MM.1S (cell line): ENCODE measurements at regions not wholly inside any gene's neighbourhood (a gene's known extent, or its start where the extent isn't known, plus 50 kb on each side); places are given as distances from the start of the nearest gene placed in this dataset.

Source experiments
- DNase-seq: peaks from one replicate; pipeline ENCODE4 v3.0.0-alpha.2; 2015
- H2AFZ ChIP-seq: fragments of 300-600 bp; sonication (generic); 2 replicates; pipeline ENCODE4 v1.6.0; 2016; ENCODE audit warnings: antibody characterized with exemption, low read length
- H3F3A ChIP-seq: fragments of 300-600 bp; sonication (generic); 2 replicates; pipeline ENCODE4 v1.6.1; 2016; ENCODE audit warnings: mild to moderate bottlenecking, antibody characterized with exemption, low read length, moderate library complexity, mixed read lengths; ENCODE audit not compliant: insufficient read depth
- H3K27ac ChIP-seq: fragments of 300-600 bp; sonication (generic); 2 replicates; pipeline ENCODE4 v1.5.1; 2016; ENCODE audit warnings: mild to moderate bottlenecking, low read length
- H3K27me3 ChIP-seq: fragments of 300-600 bp; sonication (generic); replicated peaks from 2 replicates; pipeline ENCODE4 v1.6.0; 2016; ENCODE audit warnings: low read length; ENCODE audit not compliant: insufficient read depth
- H3K36me3 ChIP-seq: fragments of 300-600 bp; sonication (generic); replicated peaks from 2 replicates; pipeline ENCODE4 v1.6.1; 2016; ENCODE audit warnings: mild to moderate bottlenecking, low read length, mixed read lengths; ENCODE audit not compliant: insufficient read depth
- H3K4me1 ChIP-seq: fragments of 300-600 bp; sonication (generic); 2 replicates; pipeline ENCODE4 v1.6.1; 2016; ENCODE audit warnings: low read length, mixed read lengths
- H3K4me2 ChIP-seq: fragments of 300-600 bp; sonication (generic); 2 replicates; pipeline ENCODE4 v1.6.0; 2016; ENCODE audit warnings: low read depth, low read length
- H3K4me3 ChIP-seq: fragments of 300-600 bp; sonication (generic); 2 replicates; pipeline ENCODE4 v1.5.1; 2016; ENCODE audit warnings: low read length, mixed read lengths
- H3K79me2 ChIP-seq: fragments of 300-600 bp; sonication (generic); 2 replicates; pipeline ENCODE4 v1.6.1; 2016; ENCODE audit warnings: mixed run types, low read length, mixed read lengths
- H3K9ac ChIP-seq: fragments of 300-600 bp; sonication (generic); 2 replicates; pipeline ENCODE4 v1.6.1; 2016; ENCODE audit warnings: low read length, mixed read lengths
- H3K9me2 ChIP-seq: fragments of 300-600 bp; sonication (generic); replicated peaks from 2 replicates; pipeline ENCODE4 v1.6.1; 2016; ENCODE audit warnings: mild to moderate bottlenecking, low read length, mixed read lengths; ENCODE audit not compliant: insufficient read depth
- H3K9me3 ChIP-seq: fragments of 300-600 bp; sonication (generic); replicated peaks from 2 replicates; pipeline ENCODE4 v1.6.1; 2016; ENCODE audit warnings: mild to moderate bottlenecking, low read length, mixed read lengths; ENCODE audit not compliant: insufficient read depth
- H4K20me1 ChIP-seq: fragments of 300-600 bp; sonication (generic); 2 replicates; pipeline ENCODE4 v1.6.1; 2016; ENCODE audit warnings: mild to moderate bottlenecking, low read length, moderate library complexity, mixed read lengths; ENCODE audit not compliant: insufficient read depth
- CTCF ChIP-seq: fragments of 300-600 bp; sonication (generic); IDR thresholded peaks from 2 replicates; pipeline ENCODE4 v1.5.1; 2016; ENCODE audit warnings: antibody characterized with exemption, low read length, mixed read lengths
- EZH2 ChIP-seq: fragments of 300-600 bp; sonication (generic); optimal IDR thresholded peaks from 2 replicates; pipeline ENCODE3; 2017; ENCODE audit warnings: low read depth, mild to moderate bottlenecking, antibody characterized with exemption, low read length, mixed read lengths
- EZH2phosphoT487 ChIP-seq: fragments of 300-600 bp; sonication (generic); IDR thresholded peaks from 2 replicates; pipeline ENCODE4 v1.6.1; 2018; ENCODE audit warnings: antibody characterized with exemption, low read length

DNA sequence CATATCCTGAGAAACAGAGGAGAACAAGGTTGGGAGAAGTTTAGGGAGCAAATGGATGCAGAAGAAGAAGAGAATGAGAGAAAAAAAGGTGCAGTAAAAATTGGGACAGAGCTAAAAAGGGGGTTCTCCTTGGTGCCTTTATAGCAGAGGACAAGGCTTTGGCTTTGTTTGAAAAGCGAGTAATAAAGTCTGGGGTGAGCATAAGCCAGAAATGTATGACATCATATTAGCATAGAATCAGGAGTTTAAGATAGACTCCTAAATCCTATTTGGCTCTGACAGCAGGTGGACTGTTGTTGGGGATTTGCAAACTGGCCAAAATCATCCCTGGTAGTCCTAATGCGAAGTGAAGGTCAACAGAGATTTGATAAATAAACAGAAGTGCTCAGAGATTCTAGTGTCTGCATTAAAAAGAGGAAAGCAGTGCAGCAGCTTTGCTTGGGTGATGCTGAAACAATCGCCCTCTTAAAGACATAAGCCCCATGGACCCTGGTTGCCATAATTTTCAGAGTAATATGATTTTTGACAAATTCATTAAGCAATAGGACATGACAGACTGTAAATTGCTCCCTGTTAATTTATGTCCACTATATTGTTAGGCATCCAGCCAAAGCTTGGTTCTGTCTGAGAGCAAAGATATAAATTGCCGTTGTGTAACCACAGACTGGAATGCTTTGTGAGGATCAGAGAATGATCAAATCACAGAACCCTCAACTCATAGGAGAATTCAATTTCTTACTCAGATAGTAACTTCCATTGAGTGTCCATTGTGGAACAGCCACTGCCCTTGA is 385.0 kb upstream of the NFIA start:
- no peaks in the 10 kb centered on the region for H4K20me1 ChIP-seq

DNA sequence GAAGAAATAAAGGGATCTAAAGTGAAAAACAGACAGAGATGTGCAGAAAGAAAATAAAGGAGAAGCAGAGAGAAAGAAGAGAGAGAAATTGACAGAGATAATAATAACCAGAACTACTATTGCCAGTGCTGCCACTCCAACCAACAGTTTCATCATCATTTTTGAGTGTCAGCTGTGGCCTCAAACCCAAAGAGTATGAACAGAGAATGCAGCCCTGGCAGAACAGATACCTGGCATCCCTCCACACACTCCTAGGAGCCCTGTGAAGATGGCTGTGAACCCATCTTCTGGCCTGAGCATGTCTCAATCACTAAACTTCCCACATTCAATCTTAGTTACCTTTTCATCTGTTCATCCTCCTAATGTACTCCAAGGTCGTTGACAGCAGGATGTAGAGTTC is 385.8 kb upstream of the NFIA start:
- Histone ChIP-seq H3K9ac (no peak overlapping the region), H3K27me3 (no peaks in the 10 kb centered on the region), H3K79me2 (no peaks in the 10 kb centered on the region), H2AFZ (no peak overlapping the region), H3K27ac (no peak overlapping the region), H3K4me3 (no peak overlapping the region), H4K20me1 (no peaks in the 10 kb centered on the region), H3K4me1 (no peaks in the 10 kb centered on the region), H3K4me2 (no peak overlapping the region), H3K36me3 (no peaks in the 10 kb centered on the region), H3F3A (no peaks in the 10 kb centered on the region), H3K9me3 (no peaks in the 10 kb centered on the region), H3K9me2 (no peaks in the 10 kb centered on the region)
- no peak for TF ChIP-seq EZH2
- no peak for TF ChIP-seq CTCF
- no peak for TF ChIP-seq EZH2phosphoT487
- DNase-seq, result no peak

More for the DNA sequence above, 385.0 kb upstream of the NFIA start:
- no peaks in the 10 kb centered on the region for H3F3A ChIP-seq
- no peak for DNase-seq
- H3K79me2 ChIP-seq, result no peaks in the 10 kb centered on the region
- no peaks in the 10 kb centered on the region for H3K4me1 ChIP-seq
- H3K9me3 ChIP-seq, result no peaks in the 10 kb centered on the region
- TF ChIP-seq CTCF, result no peak
- TF ChIP-seq EZH2, result no peak
- TF ChIP-seq EZH2phosphoT487, result no peak
- no peak overlapping the region for H3K27ac ChIP-seq
- H3K27me3 ChIP-seq, result no peaks in the 10 kb centered on the region
- no peaks in the 10 kb centered on the region for H3K9me2 ChIP-seq
- no peak overlapping the region for H3K4me2 ChIP-seq
- H3K36me3 ChIP-seq, result no peaks in the 10 kb centered on the region
- no peak overlapping the region for H3K9ac ChIP-seq
- no peak overlapping the region for H2AFZ ChIP-seq
- H3K4me3 ChIP-seq, result no peak overlapping the region

- Histone ChIP-seq H3K27me3 (no peaks in the 10 kb centered on the region), H3K9ac (no peak overlapping the region), H4K20me1 (no peaks in the 10 kb centered on the region), H3K79me2 (no peaks in the 10 kb centered on the region), H3K9me3 (no peaks in the 10 kb centered on the region), H3K9me2 (no peaks in the 10 kb centered on the region), H3K4me3 (no peak overlapping the region), H3F3A (no peaks in the 10 kb centered on the region), H3K27ac (no peak overlapping the region), H3K36me3 (no peaks in the 10 kb centered on the region), H3K4me2 (no peak overlapping the region), H3K4me1 (no peaks in the 10 kb centered on the region), H2AFZ (no peak overlapping the region)
- TF ChIP-seq EZH2phosphoT487, result no peak
- TF ChIP-seq EZH2, result no peak
- no peak for TF ChIP-seq CTCF
- DNase-seq, result no peak
Observed at GRCh38 chr1:60695716-60696171, 386.6 kb upstream of the NFIA start.
